ENCODE measurements at regions not wholly inside any gene's neighbourhood (a gene's known extent, or its start where the extent isn't known, plus 50 kb on each side); places are given as distances from the start of the nearest gene placed in this dataset.

- H3K79me1 ChIP-seq (ENCODE audit: low read depth, low read length), result no peaks in the 10 kb centered on the region
- no peak overlapping the region for H4K5ac ChIP-seq (ENCODE audit: insufficient read length, low read depth, low read length)
- H3K4me3 ChIP-seq (ENCODE audit: extremely low read depth in 1 of 4, insufficient read depth in 2 of 4, low read depth in 3 of 4, low read length in 4 of 4), result no peak overlapping the region
- no peak overlapping the region for H2BK5ac ChIP-seq (ENCODE audit: low read depth, low read length)
- H3K79me2 ChIP-seq (ENCODE audit: control insufficient read depth in 1 of 2, insufficient read depth in 2 of 2, low read length in 2 of 2), result no peaks in the 10 kb centered on the region
- DNase-seq (ENCODE audit: low read depth in 1 of 2, low spot score in 2 of 2) (no peak), FAIRE-seq (no peak)
- peaks cover 0 to 9% of the 10 kb centered on the region in 2 experiments; a peak in 2 of 4 replicates for H3K9me3 ChIP-seq (ENCODE audit: insufficient read depth in 2 of 2, low read depth in 1 of 2, low read length in 1 of 2)
- ChIA-PET POLR2A (ENCODE audit: partially characterized antibody) (no interaction called here), CTCF (ENCODE audit: partially characterized antibody) (no interaction called here)
- no peak overlapping the region for H3K23ac ChIP-seq (ENCODE audit: insufficient read length)
- no peak overlapping the region for H2BK15ac ChIP-seq (ENCODE audit: low read length)
- no peak overlapping the region for H3K4ac ChIP-seq (replicated peaks; ENCODE audit: insufficient read length, low read depth, low read length)
- H3K56ac ChIP-seq (replicated peaks; ENCODE audit: insufficient read length, low read depth, low read length), result no peak overlapping the region
- H3K23me2 ChIP-seq (ENCODE audit: low read depth, low read length), result no peaks in the 10 kb centered on the region
- H3K14ac ChIP-seq (ENCODE audit: insufficient read length), result no peak overlapping the region
- H3K4me1 ChIP-seq (replicated peaks in 1 of 4; ENCODE audit: control insufficient read depth in 3 of 4, insufficient read depth in 4 of 4, low read length in 3 of 4), result no peaks in the 10 kb centered on the region
- no peak overlapping the region for H3K18ac ChIP-seq (ENCODE audit: extremely low read depth, low read length)
- H2AK5ac ChIP-seq (ENCODE audit: low read depth, low read length), result no peak overlapping the region
- no peak overlapping the region for H2BK12ac ChIP-seq (ENCODE audit: low read depth, low read length)
- no peak overlapping the region for H4K8ac ChIP-seq (ENCODE audit: extremely low read depth, insufficient read depth, low read length)
- H2BK20ac ChIP-seq (ENCODE audit: low read length), result no peak overlapping the region
- H3K27ac ChIP-seq (ENCODE audit: low read depth, low read length), result no peak overlapping the region
- no peak overlapping the region for H2BK120ac ChIP-seq (replicated peaks; ENCODE audit: low read depth, low read length)
- H4K91ac ChIP-seq (replicated peaks; ENCODE audit: insufficient read length, low read length), result no peak overlapping the region
- WGBS, 2 experiments (ENCODE audit: extremely low coverage in 1 of 2, insufficient coverage in 1 of 2, insufficient read length in 1 of 2, insufficient replicate concordance in 2 of 2, low coverage in 1 of 2, low lambda C conversion rate in 2 of 2, missing lambda C conversion rate in 1 of 2), result 89% methylated on average over 1 of the region's 1 CpG; no CpG with 5 or more reads in 1 of the 2 experiments
- H3K9ac ChIP-seq (replicated peaks in 1 of 4; ENCODE audit: extremely low read depth in 1 of 4, low read depth in 3 of 4, low read length in 3 of 4), result no peak overlapping the region
- H3K27me3 ChIP-seq (replicated peaks in 1 of 4; ENCODE audit: control insufficient read depth in 3 of 4, extremely low read depth in 1 of 4, insufficient read depth in 3 of 4, low read length in 3 of 4), result no peaks in the 10 kb centered on the region
- TF ChIP-seq HDAC6 (IDR thresholded peaks at IDR 0.05; ENCODE audit: low read depth, low read length), result no peak
- no peak for TF ChIP-seq ZNF274 (IDR thresholded peaks at IDR 0.05; ENCODE audit: borderline replicate concordance, extremely low read depth, low read length)
- no peak for TF ChIP-seq CHD2 (IDR thresholded peaks at IDR 0.05; ENCODE audit: low read length)
- no peak for TF ChIP-seq BCL11A (IDR thresholded peaks at IDR 0.05; ENCODE audit: low read depth in 2 of 2, low read length in 2 of 2)
- TF ChIP-seq NRF1 (IDR thresholded peaks at IDR 0.05; ENCODE audit: low read depth, low read length), result no peak
- no peak for TF ChIP-seq JUND (IDR thresholded peaks at IDR 0.05; ENCODE audit: low read length)
- no peak for TF ChIP-seq EGR1 (IDR thresholded peaks at IDR 0.05; ENCODE audit: borderline replicate concordance, low read depth, low read length)
- no peak for TF ChIP-seq USF2 (IDR thresholded peaks at IDR 0.05; ENCODE audit: low read length)
- TF ChIP-seq GTF2F1 (IDR thresholded peaks at IDR 0.05; ENCODE audit: borderline replicate concordance, low read depth, low read length), result no peak
- TF ChIP-seq CTBP2 (IDR thresholded peaks at IDR 0.05; ENCODE audit: borderline replicate concordance, insufficient read depth, insufficient read length, low read length), result no peak
- TF ChIP-seq POU5F1 (IDR thresholded peaks at IDR 0.05; ENCODE audit: low read depth, low read length), result no peak
- no peak for TF ChIP-seq SP2 (IDR thresholded peaks at IDR 0.05; ENCODE audit: low read length)
- TF ChIP-seq SIRT6 (IDR thresholded peaks at IDR 0.05; ENCODE audit: low read length), result no peak
- TF ChIP-seq RBBP5 (IDR thresholded peaks at IDR 0.05; ENCODE audit: borderline replicate concordance, low read depth, low read length), result no peak
- no peak for TF ChIP-seq FOSL1 (IDR thresholded peaks at IDR 0.05; ENCODE audit: insufficient read depth, low read depth, low read length)
- H3K36me3 ChIP-seq (ENCODE audit: control insufficient read depth in 2 of 4, insufficient read depth in 4 of 4, low read length in 3 of 4), result no peaks in the 10 kb centered on the region
- no peaks in the 10 kb centered on the region for H4K20me1 ChIP-seq (replicated peaks in 1 of 2; ENCODE audit: control insufficient read depth in 1 of 2, insufficient read depth in 2 of 2, low read length in 2 of 2)
- H2AFZ ChIP-seq (ENCODE audit: low read length), result no peak overlapping the region
- H3K4me2 ChIP-seq (ENCODE audit: insufficient read depth in 1 of 2, low read depth in 2 of 2, low read length in 2 of 2), result no peak overlapping the region
Observed at GRCh38 chr7:46968003-46968402, 613.9 kb downstream of the TNS3 start.

Measured in H1 (cell line).